OCI-LY7 (cell line): ENCODE measurements at regions not wholly inside any gene's neighbourhood (a gene's known extent, or its start where the extent isn't known, plus 50 kb on each side); places are given as distances from the start of the nearest gene placed in this dataset.

Experiments
- EZH2phosphoT487 ChIP-seq: fragments of 200-600 bp; sonication (generic); IDR thresholded peaks from 2 replicates; pipeline ENCODE4 v1.6.1; 2018; ENCODE audit warnings: low read depth, borderline replicate concordance, mild to moderate bottlenecking, mixed run types, antibody characterized with exemption, low read length, moderate library complexity, mixed read lengths
- TF ChIP-seq, protein P1 (sequence below): fragments of 200-600 bp; sonication (generic); conservative IDR thresholded peaks from 2 replicates; pipeline ENCODE4 v1.5.1; 2014; ENCODE audit warnings: mild to moderate bottlenecking, antibody characterized with exemption, low read length, moderate library complexity, mixed read lengths

DNA sequence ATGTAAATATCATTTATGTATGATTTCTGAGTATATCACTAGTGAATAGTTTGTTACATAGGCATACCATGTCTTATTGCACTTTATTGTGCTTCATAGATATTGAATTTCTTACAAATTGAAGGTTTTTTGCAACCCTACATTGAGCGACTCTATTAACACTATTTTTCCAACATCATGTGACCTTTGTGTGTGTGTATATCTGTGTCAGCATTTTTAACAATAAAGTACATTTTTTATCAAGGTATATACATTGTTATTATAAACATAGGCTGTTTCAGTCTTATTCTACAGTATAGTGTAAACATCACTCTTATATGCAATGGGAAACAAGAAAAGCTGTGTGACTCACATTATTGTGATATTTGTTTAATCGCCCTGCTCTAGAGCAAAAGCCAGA lies 1944.9 kb downstream of the TP53TG3F start:
- TF ChIP-seq, protein P1, sequence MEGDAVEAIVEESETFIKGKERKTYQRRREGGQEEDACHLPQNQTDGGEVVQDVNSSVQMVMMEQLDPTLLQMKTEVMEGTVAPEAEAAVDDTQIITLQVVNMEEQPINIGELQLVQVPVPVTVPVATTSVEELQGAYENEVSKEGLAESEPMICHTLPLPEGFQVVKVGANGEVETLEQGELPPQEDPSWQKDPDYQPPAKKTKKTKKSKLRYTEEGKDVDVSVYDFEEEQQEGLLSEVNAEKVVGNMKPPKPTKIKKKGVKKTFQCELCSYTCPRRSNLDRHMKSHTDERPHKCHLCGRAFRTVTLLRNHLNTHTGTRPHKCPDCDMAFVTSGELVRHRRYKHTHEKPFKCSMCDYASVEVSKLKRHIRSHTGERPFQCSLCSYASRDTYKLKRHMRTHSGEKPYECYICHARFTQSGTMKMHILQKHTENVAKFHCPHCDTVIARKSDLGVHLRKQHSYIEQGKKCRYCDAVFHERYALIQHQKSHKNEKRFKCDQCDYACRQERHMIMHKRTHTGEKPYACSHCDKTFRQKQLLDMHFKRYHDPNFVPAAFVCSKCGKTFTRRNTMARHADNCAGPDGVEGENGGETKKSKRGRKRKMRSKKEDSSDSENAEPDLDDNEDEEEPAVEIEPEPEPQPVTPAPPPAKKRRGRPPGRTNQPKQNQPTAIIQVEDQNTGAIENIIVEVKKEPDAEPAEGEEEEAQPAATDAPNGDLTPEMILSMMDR, result no peak
- TF ChIP-seq EZH2phosphoT487, result no peak
